Sigmoid colon (tissue), 6 donors: ENCODE measurements at regions not wholly inside any gene's neighbourhood (a gene's known extent, or its start where the extent isn't known, plus 50 kb on each side); places are given as distances from the start of the nearest gene placed in this dataset.
A peak's percentile ranks its signal among the peaks of the same experiment; 100 is the strongest.

Experiments
- DNase-seq: peaks from one replicate; pipeline ENCODE4 v3.0.0-alpha.2; 2019
- H3K27ac ChIP-seq, 4 donors: fragments of 200-600 bp; sonication (generic); one replicate each; pipeline ENCODE4 v1.5.1; 2016 to 2019; ENCODE audit warnings: mild to moderate bottlenecking in 1 of 4
- H3K27me3 ChIP-seq, 3 donors: fragments of 200-600 bp; sonication (generic); one replicate each; pipeline ENCODE4 v1.5.1; 2019; ENCODE audit warnings: mild to moderate bottlenecking in 1 of 3
- H3K36me3 ChIP-seq, 4 donors: fragments of 200-600 bp; sonication (generic); one replicate each; pipeline ENCODE4 v1.5.1; 2016 to 2019
- H3K4me1 ChIP-seq, 4 donors: fragments of 200-600 bp; sonication (generic); one replicate each; pipeline ENCODE4 v1.5.1; 2017 to 2019
- H3K4me3 ChIP-seq, 4 donors: fragments of 200-600 bp; sonication (generic); one replicate each; pipeline ENCODE4 v1.5.1; 2017 to 2019; ENCODE audit warnings: mild to moderate bottlenecking in 2 of 4, moderate library complexity in 1 of 4
- H3K9me3 ChIP-seq, 4 donors: fragments of 200-600 bp in 3 of 4; sonication (generic) in 3 of 4; one replicate each; pipeline versions ENCODE4 v1.5.1 to v1.6.1; 2013 to 2019
- EP300 ChIP-seq, 4 donors: sonication (generic); formaldehyde crosslinking; IDR thresholded peaks; one replicate each; pipeline ENCODE4 v1.6.1; 2017; ENCODE audit warnings: antibody characterized with exemption in 4 of 4
- POLR2A ChIP-seq, 2 donors: fragments of 450-650 bp; IDR thresholded peaks; one replicate each; pipeline ENCODE4 v1.6.1; 2016; ENCODE audit warnings: antibody characterized with exemption in 2 of 2, mild to moderate bottlenecking in 2 of 2, moderate library complexity in 2 of 2
- POLR2AphosphoS5 ChIP-seq, 4 donors: sonication (generic); formaldehyde crosslinking; IDR thresholded peaks; one replicate each; pipeline ENCODE4 v1.6.1; 2017; ENCODE audit warnings: antibody characterized with exemption in 4 of 4
- WGBS, 2 donors: extraction: QIAGEN DNeasy Blood & Tissue Kit; methylation state at CpG; one replicate each; pipeline ENCODE4 v1.1.7; 2013; 5-methylcytosine and 5-hydroxymethylcytosine counted together
- intact Hi-C: fragments of 100-400 bp; cut with DNase I; formaldehyde crosslinking; loops from one replicate; pipeline ENCODE4 v1.15.1; 2023
- TF ChIP-seq, protein P1 (sequence below), 4 experiments: fragments of 450-650 bp in 3 of 4; fragments of 200-600 bp in 1 of 4; IDR thresholded peaks; one replicate each; pipeline ENCODE4 v1.5.1; 2016 to 2019; ENCODE audit warnings: antibody characterized with exemption in 4 of 4, mild to moderate bottlenecking in 3 of 4, moderate library complexity in 2 of 4
- donor health status: healthy with polysubstance abuse.
- donor health status: healthy.

- Histone ChIP-seq H3K27me3 (no peaks in the 10 kb centered on the region), H3K4me1 (no peaks in the 10 kb centered on the region), H3K4me3 (no peak overlapping the region), H3K27ac (peak overlapping the region in 2 of 4 donors; percentile 5 to 23), H3K9me3 (no peaks in the 10 kb centered on the region), H3K36me3 (no peaks in the 10 kb centered on the region)
- no peak for DNase-seq
- 67 to 69% methylated on average over 1 of the region's 1 CpG for WGBS, 2 donors
- TF ChIP-seq, protein P1, sequence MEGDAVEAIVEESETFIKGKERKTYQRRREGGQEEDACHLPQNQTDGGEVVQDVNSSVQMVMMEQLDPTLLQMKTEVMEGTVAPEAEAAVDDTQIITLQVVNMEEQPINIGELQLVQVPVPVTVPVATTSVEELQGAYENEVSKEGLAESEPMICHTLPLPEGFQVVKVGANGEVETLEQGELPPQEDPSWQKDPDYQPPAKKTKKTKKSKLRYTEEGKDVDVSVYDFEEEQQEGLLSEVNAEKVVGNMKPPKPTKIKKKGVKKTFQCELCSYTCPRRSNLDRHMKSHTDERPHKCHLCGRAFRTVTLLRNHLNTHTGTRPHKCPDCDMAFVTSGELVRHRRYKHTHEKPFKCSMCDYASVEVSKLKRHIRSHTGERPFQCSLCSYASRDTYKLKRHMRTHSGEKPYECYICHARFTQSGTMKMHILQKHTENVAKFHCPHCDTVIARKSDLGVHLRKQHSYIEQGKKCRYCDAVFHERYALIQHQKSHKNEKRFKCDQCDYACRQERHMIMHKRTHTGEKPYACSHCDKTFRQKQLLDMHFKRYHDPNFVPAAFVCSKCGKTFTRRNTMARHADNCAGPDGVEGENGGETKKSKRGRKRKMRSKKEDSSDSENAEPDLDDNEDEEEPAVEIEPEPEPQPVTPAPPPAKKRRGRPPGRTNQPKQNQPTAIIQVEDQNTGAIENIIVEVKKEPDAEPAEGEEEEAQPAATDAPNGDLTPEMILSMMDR (IDR thresholded peaks at IDR 0.05): no peak
- TF ChIP-seq POLR2A (IDR thresholded peaks at IDR 0.05) (no peak), POLR2AphosphoS5 (IDR thresholded peaks at IDR 0.05) (no peak), EP300 (IDR thresholded peaks at IDR 0.05) (no peak)
- intact Hi-C loops: no loop called here
These were observed 151.6 kb downstream of the TMCO5A start for GRCh38 chr15:38085931-38086568.

GRCh38 chr15:38086611-38087010 is 152.2 kb downstream of the TMCO5A start:
- Histone ChIP-seq H3K4me3 (no peak overlapping the region), H3K27ac (no peak overlapping the region), H3K27me3 (no peaks in the 10 kb centered on the region), H3K9me3 (no peaks in the 10 kb centered on the region), H3K4me1 (no peaks in the 10 kb centered on the region), H3K36me3 (no peaks in the 10 kb centered on the region)
- WGBS, 2 donors: 82 to 94% methylated on average over 2 of the region's 2 CpGs
- no peak for DNase-seq
- intact Hi-C loops: no loop called here
- TF ChIP-seq POLR2A (IDR thresholded peaks at IDR 0.05) (no peak), POLR2AphosphoS5 (IDR thresholded peaks at IDR 0.05) (no peak), EP300 (IDR thresholded peaks at IDR 0.05) (no peak)
- TF ChIP-seq, protein P1 (IDR thresholded peaks at IDR 0.05): no peak

- Histone ChIP-seq H3K36me3 (no peaks in the 10 kb centered on the region), H3K4me3 (no peak overlapping the region), H3K27ac (peak overlapping the region in 1 of 4 donors; percentile 4), H3K27me3 (no peaks in the 10 kb centered on the region), H3K9me3 (no peaks in the 10 kb centered on the region), H3K4me1 (no peaks in the 10 kb centered on the region)
- WGBS, 2 donors: 84 to 88% methylated on average over 1 of the region's 1 CpG
- DNase-seq: no peak
- intact Hi-C loops: no loop called here
- TF ChIP-seq EP300 (IDR thresholded peaks at IDR 0.05): no peak
- no peak for TF ChIP-seq POLR2A (IDR thresholded peaks at IDR 0.05)
- TF ChIP-seq, protein P1 (IDR thresholded peaks at IDR 0.05): no peak
- no peak for TF ChIP-seq POLR2AphosphoS5 (IDR thresholded peaks at IDR 0.05)
These were observed 154.5 kb downstream of the TMCO5A start for GRCh38 chr15:38088971-38089370.

DNA sequence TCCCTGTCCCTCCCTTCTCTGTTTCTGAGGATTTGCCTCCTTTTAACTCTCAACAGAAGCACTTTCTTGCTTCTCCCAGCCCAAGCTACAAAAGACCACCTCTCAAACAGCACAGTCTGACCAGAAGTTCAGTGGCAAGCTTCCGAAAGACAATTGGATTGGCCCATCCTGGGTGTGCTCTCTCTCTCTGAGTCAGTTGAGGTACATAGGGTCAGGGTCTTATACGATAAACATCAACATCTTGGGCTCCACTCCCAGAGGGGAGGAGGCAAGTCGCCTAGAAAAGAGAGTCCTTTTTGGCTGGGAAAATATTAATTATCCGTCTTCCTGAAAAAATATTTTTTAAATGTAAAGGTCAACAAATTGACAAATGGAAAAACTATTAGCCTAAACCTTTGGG is 155.8 kb downstream of the TMCO5A start:
- no peaks in the 10 kb centered on the region for H3K36me3 ChIP-seq
- peak overlapping the region in 1 of 4 donors; percentile 69 for H3K27ac ChIP-seq
- WGBS, 2 donors: 90 to 92% methylated on average over 4 of the region's 4 CpGs
- H3K4me1 ChIP-seq: no peaks in the 10 kb centered on the region
- H3K9me3 ChIP-seq: no peaks in the 10 kb centered on the region
- H3K27me3 ChIP-seq: no peaks in the 10 kb centered on the region
- H3K4me3 ChIP-seq: no peak overlapping the region
- TF ChIP-seq POLR2AphosphoS5 (IDR thresholded peaks at IDR 0.05): no peak
- TF ChIP-seq POLR2A (IDR thresholded peaks at IDR 0.05): no peak
- TF ChIP-seq, protein P1 (IDR thresholded peaks at IDR 0.05): no peak
- no peak for TF ChIP-seq EP300 (IDR thresholded peaks at IDR 0.05)
- intact Hi-C loops: no loop called here
- DNase-seq: no peak

- H3K27me3 ChIP-seq: no peaks in the 10 kb centered on the region
- peak overlapping the region in 1 of 4 donors; percentile 69 for H3K27ac ChIP-seq
- no peaks in the 10 kb centered on the region for H3K4me1 ChIP-seq
- no peak overlapping the region for H3K4me3 ChIP-seq
- TF ChIP-seq, protein P1 (IDR thresholded peaks at IDR 0.05): no peak
- TF ChIP-seq POLR2AphosphoS5 (IDR thresholded peaks at IDR 0.05) (no peak), EP300 (IDR thresholded peaks at IDR 0.05) (no peak), POLR2A (IDR thresholded peaks at IDR 0.05) (no peak)
- 84 to 90% methylated on average over 3 of the region's 3 CpGs for WGBS, 2 donors
- intact Hi-C loops: no loop called here
- H3K9me3 ChIP-seq: no peaks in the 10 kb centered on the region
- no peaks in the 10 kb centered on the region for H3K36me3 ChIP-seq
- DNase-seq: no peak
These were observed 156.2 kb downstream of the TMCO5A start for GRCh38 chr15:38090678-38091077.
